OCI-LY1 (cell line): ENCODE measurements at regions not wholly inside any gene's neighbourhood (a gene's known extent, or its start where the extent isn't known, plus 50 kb on each side); places are given as distances from the start of the nearest gene placed in this dataset.
"Not testable (repeated sequence)": the region's sequence is repeated elsewhere in the genome, so short reads cannot be mapped to it uniquely, and the experiment has no call there.

Source experiments
- H2AFZ ChIP-seq: fragments of 200-600 bp; sonication (generic), shearing (Covaris generic); 2 replicates; pipeline ENCODE4 v1.6.0; 2014; ENCODE audit warnings: antibody characterized with exemption, mild to moderate bottlenecking, low read length
- H3F3A ChIP-seq: fragments of 200-600 bp; sonication (generic), shearing (Covaris generic); 2 replicates; pipeline ENCODE4 v1.6.0; 2014; ENCODE audit warnings: mild to moderate bottlenecking, antibody characterized with exemption, low read length, moderate library complexity; ENCODE audit not compliant: insufficient read depth
- H3K27ac ChIP-seq: fragments of 200-600 bp; sonication (generic); 2 replicates; pipeline ENCODE4 v1.5.1; 2014; ENCODE audit warnings: low read length, mixed run types, mild to moderate bottlenecking, low read depth; ENCODE audit not compliant: poor library complexity, severe bottlenecking
- H3K27me3 ChIP-seq: fragments of 200-600 bp; sonication (generic); 2 replicates; pipeline ENCODE4 v1.6.0; 2014; ENCODE audit warnings: antibody characterized with exemption, mild to moderate bottlenecking, low read length, moderate library complexity; ENCODE audit not compliant: insufficient read depth
- H3K36me3 ChIP-seq: fragments of 200-600 bp; sonication (generic); 2 replicates; pipeline ENCODE4 v1.6.1; 2014; ENCODE audit warnings: mild to moderate bottlenecking, antibody characterized with exemption, low read length, moderate library complexity, mixed read lengths; ENCODE audit not compliant: insufficient read depth
- H3K4me1 ChIP-seq: fragments of 200-600 bp; sonication (generic); 2 replicates; pipeline ENCODE4 v1.5.1; 2014; ENCODE audit warnings: mild to moderate bottlenecking, low read length, moderate library complexity; ENCODE audit not compliant: insufficient read depth, severe bottlenecking
- H3K4me2 ChIP-seq: fragments of 200-600 bp; sonication (generic), shearing (Covaris generic); 2 replicates; pipeline ENCODE4 v1.6.1; 2014; ENCODE audit warnings: low read length
- H3K4me3 ChIP-seq: fragments of 200-600 bp; sonication (generic); 2 replicates; pipeline ENCODE4 v1.5.1; 2014; ENCODE audit warnings: low read length, low read depth, mild to moderate bottlenecking, mixed read lengths; ENCODE audit not compliant: poor library complexity, severe bottlenecking
- H3K79me2 ChIP-seq: fragments of 200-600 bp; shearing (Covaris generic); 2 replicates; pipeline ENCODE4 v1.6.1; 2016; ENCODE audit warnings: mixed run types, low read length, mixed read lengths; ENCODE audit not compliant: insufficient read depth
- H3K9ac ChIP-seq: fragments of 200-600 bp; sonication (generic), shearing (Covaris generic); 2 replicates; pipeline ENCODE4 v1.6.1; 2014; ENCODE audit warnings: mild to moderate bottlenecking, low read length, mixed read lengths
- H3K9me2 ChIP-seq: fragments of 200-600 bp; sonication (generic), shearing (Covaris generic); 2 replicates; pipeline ENCODE4 v1.6.1; 2014; ENCODE audit warnings: low read depth, mild to moderate bottlenecking, low read length, mixed read lengths
- H3K9me3 ChIP-seq: fragments of 200-600 bp; shearing (Covaris generic); 2 replicates; pipeline ENCODE4 v1.6.1; 2014; ENCODE audit warnings: low read length, mixed read lengths
- H4K20me1 ChIP-seq: fragments of 200-600 bp; sonication (generic), shearing (Covaris generic); 2 replicates; pipeline ENCODE4 v1.6.0; 2016; ENCODE audit warnings: mild to moderate bottlenecking, low read length; ENCODE audit not compliant: insufficient read depth
- CTCF ChIP-seq: fragments of 200-600 bp; sonication (generic), shearing (Covaris generic); IDR thresholded peaks from 2 replicates; pipeline ENCODE4 v1.5.1; 2017; ENCODE audit warnings: mild to moderate bottlenecking, antibody characterized with exemption, low read length, moderate library complexity, mixed read lengths
- EZH2 ChIP-seq: fragments of 200-600 bp; sonication (generic), shearing (Covaris generic); IDR thresholded peaks from 2 replicates; pipeline ENCODE4 v1.8.0; 2017; ENCODE audit warnings: borderline replicate concordance, mixed run types, mild to moderate bottlenecking, antibody characterized with exemption, low read length, moderate library complexity, mixed read lengths

DNA sequence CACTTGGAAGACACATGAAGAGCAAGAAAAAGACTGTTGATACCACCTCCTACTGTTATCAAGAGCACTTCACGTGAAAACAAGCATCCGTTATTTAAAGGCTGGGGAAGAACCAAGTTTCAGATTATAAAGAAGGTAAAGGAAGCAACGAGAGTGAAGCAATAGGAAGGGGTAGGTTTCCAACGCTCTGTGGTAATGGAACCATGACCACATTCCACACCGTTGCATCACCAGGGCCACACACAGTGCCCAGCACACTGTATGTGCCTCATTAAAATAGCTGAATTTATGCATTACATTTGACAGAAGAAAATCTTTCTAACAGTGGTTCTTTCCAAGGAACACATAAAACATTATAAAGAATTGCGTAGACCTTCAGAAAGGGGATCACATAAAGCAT, 435.8 kb downstream of the MRPL39 start:
- H3K27me3 ChIP-seq, result no peaks in the 10 kb centered on the region
- H2AFZ ChIP-seq, result no peak overlapping the region
- H3K9me2 ChIP-seq, result no peaks in the 10 kb centered on the region
- H3K4me1 ChIP-seq, result no peaks in the 10 kb centered on the region
- H3K9me3 ChIP-seq, result 0 out of 2 replicates have a peak, but pooled peaks cover 2% of the 10 kb centered on the region
- H3K79me2 ChIP-seq, result no peaks in the 10 kb centered on the region
- no peaks in the 10 kb centered on the region for H3K36me3 ChIP-seq
- H3K4me2 ChIP-seq, result no peak overlapping the region
- H4K20me1 ChIP-seq, result no peaks in the 10 kb centered on the region
- H3K27ac ChIP-seq, result no peak overlapping the region
- H3F3A ChIP-seq, result no peaks in the 10 kb centered on the region
- H3K9ac ChIP-seq, result no peak overlapping the region
- H3K4me3 ChIP-seq, result no peak overlapping the region
- TF ChIP-seq EZH2, result no peak
- no peak for TF ChIP-seq CTCF

- no peak overlapping the region for H2AFZ ChIP-seq
- H3K9me3 ChIP-seq, result 0 out of 2 replicates have a peak, but pooled peaks cover 2% of the 10 kb centered on the region
- no peaks in the 10 kb centered on the region for H3K79me2 ChIP-seq
- H3K27me3 ChIP-seq, result no peaks in the 10 kb centered on the region
- TF ChIP-seq EZH2 (no peak), CTCF (no peak)
- H3K9ac ChIP-seq, result no peak overlapping the region
- no peak overlapping the region for H3K4me3 ChIP-seq
- no peaks in the 10 kb centered on the region for H4K20me1 ChIP-seq
- H3K27ac ChIP-seq, result no peak overlapping the region
- no peaks in the 10 kb centered on the region for H3F3A ChIP-seq
- H3K36me3 ChIP-seq, result no peaks in the 10 kb centered on the region
- H3K4me2 ChIP-seq, result no peak overlapping the region
- no peaks in the 10 kb centered on the region for H3K9me2 ChIP-seq
- no peaks in the 10 kb centered on the region for H3K4me1 ChIP-seq
Observed at GRCh38 chr21:25170681-25171080, 436.6 kb downstream of the MRPL39 start.

DNA sequence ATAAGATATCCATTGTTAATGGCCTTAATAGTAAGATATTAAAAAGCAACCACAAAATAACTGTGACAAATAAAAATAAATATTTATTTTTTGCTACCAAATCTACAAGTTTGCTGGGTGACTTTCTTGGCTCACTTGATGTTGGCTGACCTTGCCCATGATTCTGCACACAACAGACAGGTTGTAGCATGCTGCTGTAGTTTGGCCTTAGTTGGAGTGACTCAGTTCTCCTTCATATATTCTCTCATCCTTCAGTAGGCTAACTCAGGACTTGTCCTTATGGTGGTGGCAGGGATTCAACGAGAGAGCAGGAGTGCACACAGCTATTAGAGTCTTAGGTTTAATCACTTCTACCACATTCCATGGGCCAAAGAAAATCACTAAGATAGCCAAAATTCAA, 437.9 kb downstream of the MRPL39 start:
- Histone ChIP-seq H3K9me3 (0 out of 2 replicates have a peak, but pooled peaks cover 2% of the 10 kb centered on the region), H3K4me1 (no peaks in the 10 kb centered on the region), H3F3A (no peaks in the 10 kb centered on the region), H2AFZ (no peak overlapping the region), H4K20me1 (no peaks in the 10 kb centered on the region), H3K27ac (no peak overlapping the region), H3K27me3 (no peaks in the 10 kb centered on the region), H3K9ac (no peak overlapping the region), H3K79me2 (no peaks in the 10 kb centered on the region), H3K9me2 (no peaks in the 10 kb centered on the region), H3K36me3 (no peaks in the 10 kb centered on the region), H3K4me3 (no peak overlapping the region), H3K4me2 (no peak overlapping the region)
- TF ChIP-seq EZH2 (no peak), CTCF (no peak)

- not testable (repeated sequence) for H3K27me3 ChIP-seq
Observed at GRCh38 chr21:25166904-25167303, 440.4 kb downstream of the MRPL39 start.

More at GRCh38 chr21:25166904-25167303, 440.4 kb downstream of the MRPL39 start:
- H3K27ac ChIP-seq, H3K4me1 ChIP-seq, H2AFZ ChIP-seq, H3K79me2 ChIP-seq, H3K4me2 ChIP-seq, H3K4me3 ChIP-seq, H3F3A ChIP-seq, H3K36me3 ChIP-seq, H3K9ac ChIP-seq, H3K9me3 ChIP-seq, H3K9me2 ChIP-seq, H4K20me1 ChIP-seq: not testable (repeated sequence)
